GM23248 (cell line): ENCODE measurements at regions not wholly inside any gene's neighbourhood (a gene's known extent, or its start where the extent isn't known, plus 50 kb on each side); places are given as distances from the start of the nearest gene placed in this dataset.

Experiments used
- DNase-seq: peaks from one replicate; pipeline ENCODE4 v3.0.0-alpha.2; 2015
- H2AFZ ChIP-seq: fragments of 200-600 bp; sonication (generic); 2 replicates; pipeline ENCODE4 v1.6.1; 2016; ENCODE audit warnings: antibody characterized with exemption
- H3F3A ChIP-seq: fragments of 200-600 bp; sonication (generic); 2 replicates; pipeline ENCODE4 v1.6.1; 2016; ENCODE audit warnings: mild to moderate bottlenecking, antibody characterized with exemption, mixed run types; ENCODE audit not compliant: insufficient read depth
- H3K27ac ChIP-seq: fragments of 200-600 bp; sonication (generic); 2 replicates; pipeline ENCODE4 v1.5.1; 2016; ENCODE audit warnings: mild to moderate bottlenecking
- H3K27me3 ChIP-seq: fragments of 200-600 bp; sonication (generic); replicated peaks from 2 replicates; pipeline ENCODE4 v1.6.1; 2016; ENCODE audit warnings: mild to moderate bottlenecking; ENCODE audit not compliant: insufficient read depth
- H3K36me3 ChIP-seq: fragments of 200-600 bp; sonication (generic); 2 replicates; pipeline ENCODE4 v1.6.1; 2016; ENCODE audit warnings: low read depth, mild to moderate bottlenecking
- H3K4me1 ChIP-seq: fragments of 200-600 bp; sonication (generic); 2 replicates; pipeline ENCODE4 v1.6.1; 2016; ENCODE audit warnings: mild to moderate bottlenecking; ENCODE audit not compliant: insufficient read depth
- H3K4me2 ChIP-seq: fragments of 200-600 bp; sonication (generic); one replicate; pipeline ENCODE4 v1.6.1; 2016; ENCODE audit warnings: mild to moderate bottlenecking; ENCODE audit not compliant: unreplicated experiment
- H3K4me3 ChIP-seq: fragments of 200-600 bp; sonication (generic); 2 replicates; pipeline ENCODE4 v1.5.1; 2016; ENCODE audit warnings: mild to moderate bottlenecking
- H3K79me2 ChIP-seq: fragments of 200-600 bp; sonication (generic); 2 replicates; pipeline ENCODE4 v1.6.1; 2016; ENCODE audit warnings: mild to moderate bottlenecking; ENCODE audit not compliant: insufficient read depth
- H3K9ac ChIP-seq: fragments of 200-600 bp; sonication (generic); 2 replicates; pipeline ENCODE4 v1.6.1; 2016; ENCODE audit warnings: mild to moderate bottlenecking
- H3K9me2 ChIP-seq: fragments of 200-600 bp; sonication (generic); 2 replicates; pipeline ENCODE4 v1.6.1; 2016; ENCODE audit warnings: mixed run types, mild to moderate bottlenecking, moderate library complexity; ENCODE audit not compliant: insufficient read depth
- H3K9me3 ChIP-seq: fragments of 200-600 bp; sonication (generic); one replicate; pipeline ENCODE4 v1.6.1; 2017; ENCODE audit warnings: low read depth
- H4K20me1 ChIP-seq: fragments of 200-600 bp; sonication (generic); 2 replicates; pipeline ENCODE4 v1.6.0; 2016; ENCODE audit not compliant: insufficient read depth
- EZH2 ChIP-seq: fragments of 200-600 bp; sonication (generic); IDR thresholded peaks from 2 replicates; pipeline ENCODE4 v1.6.1; 2018; ENCODE audit warnings: antibody characterized with exemption, mild to moderate bottlenecking; ENCODE audit not compliant: insufficient read depth, poor library complexity, severe bottlenecking
- EZH2phosphoT487 ChIP-seq: fragments of 200-600 bp; sonication (generic); IDR thresholded peaks from 2 replicates; pipeline ENCODE4 v1.6.1; 2018; ENCODE audit warnings: antibody characterized with exemption, moderate library complexity, mild to moderate bottlenecking, low read depth; ENCODE audit not compliant: insufficient read depth
- WGBS, 2 experiments: methylation state at CpG; one replicate each; pipeline ENCODE4 v1.1.6; 2015 to 2017; ENCODE audit warnings: low lambda C conversion rate in 2 of 2, low coverage in 1 of 2; ENCODE audit errors: missing lambda C conversion rate in 2 of 2; 5-methylcytosine and 5-hydroxymethylcytosine counted together
- in situ Hi-C: fragments of 300-500 bp; cut with MboI; formaldehyde crosslinking; loops from 2 replicates; pipeline ENCODE4 v1.15.0; 2020

GRCh38 chr12:83538361-83538965 lies 851.8 kb downstream of the TMTC2 start:
- no peak overlapping the region for H2AFZ ChIP-seq

GRCh38 chr12:83537428-83538053 lies 850.8 kb downstream of the TMTC2 start:
- H3K27ac ChIP-seq = no peak overlapping the region
- TF ChIP-seq EZH2 = no peak
- no peak for TF ChIP-seq EZH2phosphoT487
- H3K27me3 ChIP-seq = no peaks in the 10 kb centered on the region
- in situ Hi-C loops = no loop called here
- WGBS, 2 experiments = 62 to 71% methylated on average over 4 of the region's 4 CpGs
- H3K9ac ChIP-seq = no peak overlapping the region
- no peak overlapping the region for H3K4me3 ChIP-seq
- H3K36me3 ChIP-seq = no peaks in the 10 kb centered on the region
- no peaks in the 10 kb centered on the region for H3F3A ChIP-seq
- no peaks in the 10 kb centered on the region for H3K9me2 ChIP-seq
- no peaks in the 10 kb centered on the region for H4K20me1 ChIP-seq
- H3K9me3 ChIP-seq = no peaks in the 10 kb centered on the region
- no peak overlapping the region for H2AFZ ChIP-seq
- peak; percentile 9 for DNase-seq
- no peaks in the 10 kb centered on the region for H3K4me1 ChIP-seq
- no peak overlapping the region for H3K4me2 ChIP-seq
- H3K79me2 ChIP-seq = no peaks in the 10 kb centered on the region

More at GRCh38 chr12:83538361-83538965, 851.8 kb downstream of the TMTC2 start:
- in situ Hi-C loops = no loop called here
- TF ChIP-seq EZH2phosphoT487 (no peak), EZH2 (no peak)
- Histone ChIP-seq H4K20me1 (no peaks in the 10 kb centered on the region), H3K9ac (no peak overlapping the region), H3K4me1 (no peaks in the 10 kb centered on the region), H3K9me2 (no peaks in the 10 kb centered on the region), H3K4me2 (no peak overlapping the region), H3K9me3 (no peaks in the 10 kb centered on the region), H3K36me3 (no peaks in the 10 kb centered on the region), H3F3A (no peaks in the 10 kb centered on the region), H3K4me3 (no peak overlapping the region), H3K79me2 (no peaks in the 10 kb centered on the region), H3K27ac (no peak overlapping the region), H3K27me3 (no peaks in the 10 kb centered on the region)
- 7% methylated on average over 3 of the region's 3 CpGs for WGBS, 2 experiments
- no peak for DNase-seq

- no peak for TF ChIP-seq EZH2
- TF ChIP-seq EZH2phosphoT487 = no peak
- no peak for DNase-seq
- Histone ChIP-seq H3K9me3 (no peaks in the 10 kb centered on the region), H3K27ac (no peak overlapping the region), H4K20me1 (no peaks in the 10 kb centered on the region), H3K4me2 (no peak overlapping the region), H3K4me1 (no peaks in the 10 kb centered on the region), H3K36me3 (no peaks in the 10 kb centered on the region), H3K4me3 (no peak overlapping the region), H3K9ac (no peak overlapping the region), H3K9me2 (no peaks in the 10 kb centered on the region), H3K79me2 (no peaks in the 10 kb centered on the region), H3F3A (no peaks in the 10 kb centered on the region), H3K27me3 (no peaks in the 10 kb centered on the region), H2AFZ (no peak overlapping the region)
- in situ Hi-C loops = no loop called here
- WGBS, 2 experiments = 67 to 73% methylated on average over 1 of the region's 1 CpG
Observed at GRCh38 chr12:83536496-83536895, 849.8 kb downstream of the TMTC2 start.

- H3K4me3 ChIP-seq = no peak overlapping the region
- no peaks in the 10 kb centered on the region for H3K27me3 ChIP-seq
- no peak overlapping the region for H3K27ac ChIP-seq
- no peak overlapping the region for H2AFZ ChIP-seq
- TF ChIP-seq EZH2 (no peak), EZH2phosphoT487 (no peak)
- no peaks in the 10 kb centered on the region for H3K79me2 ChIP-seq
- H3K4me1 ChIP-seq = no peaks in the 10 kb centered on the region
- H3K4me2 ChIP-seq = no peak overlapping the region
- WGBS, 2 experiments = 47 to 52% methylated on average over 1 of the region's 1 CpG
- no peak overlapping the region for H3K9ac ChIP-seq
- in situ Hi-C loops = no loop called here
- H3K9me3 ChIP-seq = no peaks in the 10 kb centered on the region
- no peaks in the 10 kb centered on the region for H3K36me3 ChIP-seq
- H3F3A ChIP-seq = no peaks in the 10 kb centered on the region
- no peaks in the 10 kb centered on the region for H3K9me2 ChIP-seq
- DNase-seq = no peak
- H4K20me1 ChIP-seq = no peaks in the 10 kb centered on the region
Observed at GRCh38 chr12:83528571-83528970, 841.9 kb downstream of the TMTC2 start.
